H1 (cell line): ENCODE measurements at regions not wholly inside any gene's neighbourhood (a gene's known extent, or its start where the extent isn't known, plus 50 kb on each side); places are given as distances from the start of the nearest gene placed in this dataset.

ENCODE experiments used
- CEBPB ChIP-seq: IDR thresholded peaks from 2 replicates; pipeline ENCODE4 v1.6.1; 2012; ENCODE audit warnings: low read depth, low read length
- CTCF ChIP-seq, 3 experiments: IDR thresholded peaks; 1 replicate in 2 of 3; 2 replicates in 1 of 3; pipeline versions ENCODE4 v1.5.1 to v1.6.1; 2011; ENCODE audit warnings: low read length in 3 of 3, mild to moderate bottlenecking in 3 of 3, inconsistent platforms in 2 of 3, low read depth in 1 of 3, moderate library complexity in 1 of 3; ENCODE audit not compliant: insufficient read depth in 1 of 3; ENCODE audit errors: control extremely low read depth in 1 of 3
- EGR1 ChIP-seq: IDR thresholded peaks from 2 replicates; pipeline ENCODE4 v1.6.1; 2011; ENCODE audit warnings: low read depth, low read length, borderline replicate concordance
- EP300 ChIP-seq, 2 experiments: IDR thresholded peaks; 1 replicate in 1 of 2; 2 replicates in 1 of 2; pipeline ENCODE4 v1.6.1; 2011 to 2012; ENCODE audit warnings: low read depth in 2 of 2, low read length in 2 of 2, mild to moderate bottlenecking in 2 of 2, borderline replicate concordance in 1 of 2, inconsistent platforms in 1 of 2, moderate library complexity in 1 of 2
- EZH2 ChIP-seq: fragments of 200-600 bp; sonication (generic); IDR thresholded peaks from 2 replicates; pipeline ENCODE4 v1.7.1; 2012; ENCODE audit warnings: low read depth, mild to moderate bottlenecking, moderate library complexity, low read length, inconsistent platforms; ENCODE audit not compliant: severe bottlenecking
- HDAC2 ChIP-seq, 2 experiments: fragments of 300-600 bp in 1 of 2; sonication (generic) in 1 of 2; IDR thresholded peaks; 2 replicates each; pipeline ENCODE4 v1.6.1; 2011 to 2012; ENCODE audit warnings: low read depth in 2 of 2, low read length in 2 of 2, mild to moderate bottlenecking in 2 of 2, moderate library complexity in 2 of 2, borderline replicate concordance in 1 of 2, inconsistent platforms in 1 of 2
- MAX ChIP-seq: IDR thresholded peaks from 2 replicates; pipeline ENCODE4 v1.6.1; 2012; ENCODE audit warnings: inconsistent platforms
- POLR2A ChIP-seq, 2 experiments: IDR thresholded peaks; 1 replicate in 1 of 2; 2 replicates in 1 of 2; pipeline ENCODE4 v1.6.1; 2011; ENCODE audit warnings: low read depth in 2 of 2, low read length in 2 of 2, mild to moderate bottlenecking in 2 of 2; ENCODE audit errors: control extremely low read depth in 1 of 2
- RAD21 ChIP-seq, 2 experiments: IDR thresholded peaks in 1 of 2; conservative IDR thresholded peaks in 1 of 2; 2 replicates each; pipeline ENCODE4 v1.6.1; 2011; ENCODE audit warnings: low read depth in 2 of 2, low read length in 2 of 2, improper control_type of control experiment in 1 of 2, inconsistent platforms in 1 of 2, mild to moderate bottlenecking in 1 of 2, moderate library complexity in 1 of 2
- SUZ12 ChIP-seq: fragments of 200-600 bp; sonication (generic); IDR thresholded peaks from 2 replicates; pipeline ENCODE4 v1.6.1; 2012; ENCODE audit warnings: mild to moderate bottlenecking, inconsistent platforms, low read length, moderate library complexity, mixed read lengths

- TF ChIP-seq EZH2 (no peak), RAD21 (IDR thresholded peaks at IDR 0.05 in 1 of 2, conservative IDR thresholded peaks at IDR 0.05 in 1 of 2; ENCODE audit: low read depth in 2 of 2, low read length in 2 of 2) (no peak; a peak in 1 of 4 replicates), SUZ12 (no peak), CTCF (IDR thresholded peaks at IDR 0.05; ENCODE audit: control extremely low read depth in 1 of 3, insufficient read depth in 1 of 3, low read depth in 1 of 3, low read length in 3 of 3) (no peak), EP300 (IDR thresholded peaks at IDR 0.05; ENCODE audit: borderline replicate concordance in 1 of 2, low read depth in 2 of 2, low read length in 2 of 2) (no peak), MAX (no peak), POLR2A (IDR thresholded peaks at IDR 0.05; ENCODE audit: control extremely low read depth in 1 of 2, low read depth in 2 of 2, low read length in 2 of 2) (no peak), HDAC2 (IDR thresholded peaks at IDR 0.05; ENCODE audit: borderline replicate concordance in 1 of 2, low read depth in 2 of 2, low read length in 2 of 2) (no peak), CEBPB (no peak), EGR1 (no peak)
Measured at GRCh38 chr12:124621296-124621660, 53.9 kb upstream of the NCOR2 start.
